Suppressor macrophage (primary cell): ENCODE measurements at regions not wholly inside any gene's neighbourhood (a gene's known extent, or its start where the extent isn't known, plus 50 kb on each side); places are given as distances from the start of the nearest gene placed in this dataset.
"Not testable (repeated sequence)": the region's sequence is repeated elsewhere in the genome, so short reads cannot be mapped to it uniquely, and the experiment has no call there.

Experiments
- DNase-seq, 4 experiments: peaks; one replicate each; pipeline ENCODE4 v3.0.0-alpha.2; 2020 to 2022

DNA sequence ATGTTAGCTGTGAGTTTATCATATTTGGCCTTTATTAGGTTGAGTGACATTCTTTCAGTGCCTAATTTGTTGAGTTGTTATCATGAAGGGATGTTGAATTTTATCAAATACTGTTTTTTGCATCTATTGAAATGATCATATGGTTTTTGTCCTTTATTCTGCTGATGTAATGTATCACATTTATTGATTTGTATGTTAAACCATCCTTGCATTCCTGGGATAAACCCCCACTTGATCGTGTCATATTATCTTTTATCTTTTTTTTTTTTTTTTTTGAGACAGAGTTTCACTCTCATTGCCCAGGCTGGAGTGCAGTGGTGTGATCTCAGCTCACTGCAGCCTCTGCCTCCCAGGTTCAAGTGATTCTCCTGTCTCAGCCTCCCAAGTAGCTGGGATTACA is 51.9 kb upstream of the MFGE8 start:
- DNase-seq: not testable (repeated sequence)

DNA sequence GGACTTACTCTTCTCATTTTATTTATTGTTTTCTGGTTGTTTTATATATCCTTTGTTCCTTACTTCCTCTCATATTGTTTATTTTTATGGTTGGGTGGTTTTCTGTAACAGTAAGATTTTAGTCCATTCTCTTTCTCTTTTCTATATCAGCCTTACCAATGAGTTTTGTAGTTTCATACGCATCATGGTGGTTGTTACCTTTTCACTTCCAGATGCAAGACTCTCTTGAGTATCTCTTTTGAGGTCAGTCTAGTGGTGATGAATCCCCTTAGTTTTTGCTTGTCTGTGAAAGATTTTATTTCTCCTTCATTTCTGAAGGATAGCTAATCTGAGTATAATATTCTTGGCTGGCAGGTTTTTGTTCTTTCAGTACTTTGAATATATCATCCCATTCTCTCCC is 57.1 kb upstream of the MFGE8 start:
- no peak for DNase-seq

DNA sequence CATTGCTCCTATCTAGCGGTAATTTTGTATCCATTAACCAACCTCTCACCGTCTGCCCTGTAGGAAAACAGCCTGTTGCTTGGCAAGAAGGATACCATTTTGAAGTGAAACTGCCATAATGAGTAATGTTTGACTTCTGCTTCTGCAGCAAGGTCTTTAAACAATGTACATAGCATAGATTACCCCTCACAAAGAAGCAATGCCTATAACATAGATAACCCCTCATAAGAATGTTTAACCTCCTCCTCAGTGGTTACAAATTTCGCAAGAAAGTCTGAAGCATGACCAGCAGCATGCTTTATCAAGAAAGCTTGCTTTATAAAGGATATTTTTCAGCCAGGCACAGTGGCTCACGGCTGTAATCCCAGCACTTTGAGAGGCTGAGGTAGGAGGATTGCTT is 61.2 kb upstream of the MFGE8 start:
- no peak for DNase-seq

DNA sequence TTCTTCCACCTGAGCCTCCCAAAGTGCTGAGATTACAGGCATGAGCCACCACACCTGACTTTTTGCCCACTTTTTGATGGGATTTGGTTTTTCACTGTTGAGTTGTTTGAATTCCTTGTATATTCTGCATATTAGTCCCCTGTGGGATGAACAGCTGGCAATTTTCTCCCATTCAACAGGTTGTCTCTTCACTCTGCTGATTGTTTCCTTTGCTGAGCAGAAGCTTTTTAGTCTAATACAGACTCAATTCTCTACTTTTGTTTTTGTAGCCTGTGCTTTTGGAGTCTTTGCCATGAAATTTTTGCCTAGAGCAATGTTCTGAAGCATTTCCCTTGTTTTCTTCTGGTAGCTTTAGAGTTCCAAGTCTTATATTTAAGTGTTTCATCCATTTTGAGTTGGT is 62.7 kb upstream of the MFGE8 start:
- no peak for DNase-seq

DNA sequence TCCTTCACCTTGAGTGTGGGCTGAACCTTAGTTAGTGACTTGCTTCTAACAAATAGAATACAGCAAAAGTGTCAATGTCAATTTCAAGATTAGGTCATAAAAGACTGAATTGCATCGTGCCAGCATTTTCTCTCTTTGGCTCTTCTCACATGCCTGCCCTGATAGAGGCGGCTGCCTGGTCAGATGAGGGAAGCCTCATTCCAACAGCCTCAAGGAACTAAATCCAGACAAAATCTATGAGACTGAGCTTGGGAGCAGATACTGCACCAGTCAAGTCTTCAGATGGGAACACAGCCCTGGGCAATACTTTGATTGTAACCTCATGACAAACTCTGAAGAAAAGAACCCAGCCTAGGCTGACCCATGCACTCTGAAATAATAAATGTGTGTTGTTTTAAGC is 63.5 kb upstream of the MFGE8 start:
- DNase-seq: no peak

DNA sequence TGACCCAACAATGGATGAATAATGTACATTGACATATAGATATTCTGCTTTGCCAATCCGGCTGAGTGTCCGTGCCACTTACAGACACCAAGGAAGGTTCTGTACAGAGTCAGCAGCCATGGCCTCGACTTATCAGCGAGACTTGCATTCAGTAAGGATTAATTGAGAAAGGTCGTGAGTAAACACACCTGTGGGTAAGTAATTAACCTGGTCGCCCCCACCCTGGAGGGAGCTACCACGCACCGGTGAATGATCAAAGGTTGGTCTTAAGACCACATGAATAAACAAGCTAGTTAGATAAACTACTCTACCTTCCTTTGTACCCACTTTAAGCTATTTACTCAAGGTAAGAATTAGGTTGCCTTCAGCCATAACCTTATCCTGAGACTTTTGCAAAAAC is 66.5 kb upstream of the MFGE8 start:
- DNase-seq: no peak

DNA sequence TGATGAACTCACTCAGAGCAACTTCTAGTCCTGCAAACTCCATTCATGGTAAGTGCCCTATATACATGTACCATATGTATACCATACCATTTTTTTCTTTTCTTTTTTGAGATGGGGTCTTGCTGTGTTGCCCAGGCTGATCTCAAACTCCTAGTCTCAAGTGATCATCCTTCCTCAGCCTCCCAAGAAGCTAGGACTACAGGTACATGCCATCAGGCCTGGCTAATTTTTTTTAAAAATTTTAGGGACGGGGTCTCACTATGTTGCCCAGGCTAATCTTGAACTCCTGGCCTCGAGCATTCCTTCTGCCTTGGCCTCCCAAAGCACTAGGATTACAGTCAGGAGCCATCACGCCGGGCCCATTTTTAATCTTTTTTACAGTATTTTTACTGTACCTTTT is 67.3 kb upstream of the MFGE8 start:
- no peak for DNase-seq

DNA sequence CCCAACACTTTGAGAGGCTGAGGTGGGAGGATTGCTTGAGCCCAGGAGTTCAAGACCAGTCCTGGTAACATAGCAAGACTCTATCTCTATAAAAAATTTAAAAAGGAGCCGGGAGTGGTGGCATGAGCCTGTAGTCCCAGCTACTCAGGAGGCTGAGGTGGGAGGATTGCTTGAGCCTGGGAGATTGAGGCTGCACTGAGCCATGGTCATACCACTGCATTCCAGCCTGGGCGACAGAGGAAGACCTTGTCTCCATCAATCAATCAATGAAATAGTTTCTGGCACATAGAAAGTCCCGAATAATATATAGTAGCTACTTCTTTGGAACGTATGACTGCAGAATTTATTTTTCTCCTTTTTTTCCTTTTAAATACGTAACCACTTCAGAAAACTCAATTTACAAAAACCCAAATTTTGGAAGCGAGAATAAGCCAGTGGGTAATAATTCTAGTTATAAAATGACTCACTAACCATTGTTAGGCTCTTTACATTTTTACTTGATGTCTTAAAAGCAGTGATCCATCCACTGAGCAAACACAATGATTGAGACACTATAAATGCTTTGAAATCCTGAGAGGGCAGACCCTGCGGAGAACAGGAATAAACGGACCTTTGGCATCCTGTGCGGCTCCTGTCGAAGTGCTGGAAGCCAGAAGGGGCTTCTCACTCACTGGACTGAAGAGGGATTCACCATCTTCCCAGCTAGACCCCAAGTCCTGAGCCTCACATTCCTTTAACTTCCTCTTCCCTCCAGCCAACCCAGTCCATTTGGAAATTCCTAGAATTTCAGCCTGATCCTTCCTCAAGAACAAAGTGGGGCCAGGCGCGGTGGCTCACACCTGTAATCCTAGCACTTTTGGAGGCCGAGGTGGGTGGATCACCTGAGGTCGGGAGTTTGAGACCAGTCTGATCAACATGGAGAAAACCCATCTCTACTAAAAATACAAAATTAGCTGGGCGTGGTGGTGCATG is 68.4 kb upstream of the MFGE8 start:
- DNase-seq: no peak

DNA sequence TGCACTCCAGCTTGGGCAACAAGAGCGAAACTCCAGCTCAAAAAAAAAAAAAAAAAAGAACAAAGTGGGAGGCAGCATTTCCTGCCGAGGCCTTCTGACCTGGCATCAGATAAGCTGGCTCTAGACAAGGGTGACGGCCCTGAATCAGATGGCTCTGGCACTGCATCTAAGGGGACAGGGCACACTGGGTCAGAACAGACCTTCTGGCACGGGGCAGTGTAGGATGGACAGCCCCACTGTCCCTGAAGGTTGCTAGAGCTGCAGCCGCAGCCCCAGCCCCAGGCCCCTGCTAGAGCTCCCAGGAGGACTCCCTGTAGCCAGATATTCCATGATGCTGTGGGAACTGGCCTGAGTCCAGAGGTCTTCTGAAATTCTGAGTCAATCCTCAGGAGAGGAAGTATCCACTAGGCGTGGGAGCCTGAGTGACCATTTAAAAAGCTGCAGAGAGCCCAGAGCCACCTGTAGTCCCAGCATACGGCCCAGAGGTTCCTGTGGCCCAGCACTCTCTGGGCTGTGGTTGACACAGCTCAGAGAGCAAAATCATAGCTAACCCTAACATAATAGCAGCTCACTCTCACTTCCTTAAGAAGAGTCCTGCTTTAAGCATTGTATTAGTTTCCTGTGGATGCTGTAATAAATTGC is 69.2 kb upstream of the MFGE8 start:
- peak; percentile 45 to 72 (median 56) for DNase-seq

DNA sequence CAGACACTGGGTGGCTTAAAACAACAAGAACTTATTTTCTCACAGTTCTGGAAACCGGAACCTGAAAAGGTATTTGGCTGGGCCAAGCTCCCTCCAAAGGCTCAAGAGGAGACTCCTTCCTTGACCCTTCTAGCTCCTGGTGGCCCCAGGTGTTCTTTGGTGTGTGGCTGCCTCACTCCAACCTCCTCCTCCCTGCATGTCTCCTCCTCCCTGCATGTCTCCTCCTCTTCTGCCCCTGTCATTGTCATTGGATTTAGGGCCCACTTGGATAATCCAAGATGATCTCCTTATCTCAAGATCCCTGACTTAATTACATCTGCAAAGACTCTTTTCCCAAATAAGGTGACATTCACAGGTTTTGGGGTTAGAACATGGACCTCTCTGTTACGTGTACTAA is 69.8 kb upstream of the MFGE8 start:
- no peak for DNase-seq

DNA sequence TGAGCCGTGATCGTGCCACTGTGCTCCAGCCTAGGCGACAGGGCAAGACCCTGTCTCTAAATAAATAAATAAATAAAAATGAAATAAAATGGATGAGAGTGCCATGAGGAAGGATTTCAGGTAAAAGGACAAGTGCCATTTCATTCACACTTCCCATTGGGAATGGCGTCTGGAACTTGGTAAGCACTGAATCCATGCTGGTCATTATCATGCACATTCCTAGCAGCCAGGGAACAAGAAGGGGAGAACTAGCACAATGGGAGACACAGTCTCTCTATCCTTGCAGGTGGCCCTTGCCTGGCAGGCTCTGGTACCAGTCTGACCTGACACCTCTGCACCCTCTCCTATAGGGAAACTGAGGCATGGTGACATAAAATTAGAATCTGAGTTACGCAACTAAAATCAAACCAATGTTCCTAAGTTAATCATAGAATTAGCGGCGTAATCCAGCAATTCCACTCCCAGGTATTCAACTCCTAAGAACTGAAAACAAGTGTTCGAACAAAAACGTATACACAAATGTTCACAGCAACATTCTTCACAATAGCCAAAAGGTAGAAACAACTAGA is 70.8 kb upstream of the MFGE8 start:
- no peak for DNase-seq

DNA sequence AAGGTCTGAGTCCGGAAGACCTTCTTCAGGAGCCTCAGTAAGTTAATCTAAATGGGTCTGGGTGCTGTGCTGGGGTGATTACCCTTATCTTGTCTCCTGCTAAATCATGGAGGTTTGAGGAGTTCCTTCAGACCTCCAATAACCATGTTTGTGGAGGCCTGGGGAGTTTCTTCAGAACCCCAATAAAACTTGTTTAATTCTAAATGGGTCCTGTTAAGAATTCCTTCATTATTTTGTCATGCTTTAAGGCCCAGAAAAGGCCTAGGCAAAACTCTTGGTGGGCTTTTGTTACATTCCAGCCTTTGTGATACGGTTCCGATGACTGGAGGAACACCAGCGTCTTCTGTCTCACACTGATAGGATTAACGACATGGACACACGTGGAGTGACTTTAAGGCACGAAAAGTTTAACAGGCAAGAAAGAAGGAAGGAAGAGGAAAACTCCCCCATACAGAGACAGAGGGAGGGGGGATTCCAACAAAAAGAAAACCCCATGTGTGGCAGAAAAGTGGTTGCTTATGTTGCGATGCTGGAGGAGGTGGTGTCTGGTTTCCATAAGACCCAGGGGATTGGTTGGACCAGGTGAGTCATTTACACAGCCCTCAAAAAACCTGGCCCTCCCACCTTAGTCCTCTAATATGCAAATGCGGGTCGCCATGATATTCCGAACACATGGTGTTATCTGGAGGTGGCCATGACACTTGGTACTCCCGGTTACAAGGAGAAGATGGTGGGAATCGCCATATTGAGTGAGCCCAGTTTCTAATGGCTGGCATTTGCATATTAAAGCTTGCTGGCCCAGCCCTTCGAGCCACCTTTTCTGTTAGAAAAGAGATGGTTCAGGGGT is 72.6 kb upstream of the MFGE8 start:
- no peak for DNase-seq

DNA sequence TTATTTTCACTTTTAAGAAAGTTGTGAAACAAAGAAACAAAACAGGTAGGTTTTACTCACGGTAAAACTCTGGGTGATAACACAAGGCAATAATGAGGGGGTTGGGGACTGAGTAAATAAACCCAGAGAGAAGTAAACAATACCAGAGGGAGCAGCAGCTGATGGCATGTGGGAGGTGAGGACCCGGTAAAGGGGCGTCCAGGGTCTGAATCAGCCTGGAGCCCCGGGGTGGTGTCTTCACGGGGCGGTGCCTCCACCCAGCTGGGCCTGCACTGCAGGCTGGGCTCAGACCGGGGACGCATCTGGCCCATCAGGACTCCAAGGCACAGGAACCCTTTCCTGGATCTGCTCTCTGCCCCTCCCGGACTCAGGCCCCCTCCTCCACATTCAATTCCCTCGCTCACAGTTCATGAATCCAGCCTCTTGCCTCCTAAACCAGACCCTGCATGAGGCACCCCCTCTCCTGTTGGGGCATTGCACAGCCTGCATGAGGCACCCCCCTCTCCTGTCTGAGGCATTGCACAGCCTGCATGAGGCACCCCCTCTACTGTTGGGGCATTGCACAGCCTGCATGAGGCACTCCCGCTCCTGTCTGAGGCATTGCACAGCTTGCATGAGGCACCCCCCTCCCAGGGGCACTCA is 73.9 kb upstream of the MFGE8 start:
- DNase-seq: no peak

DNA sequence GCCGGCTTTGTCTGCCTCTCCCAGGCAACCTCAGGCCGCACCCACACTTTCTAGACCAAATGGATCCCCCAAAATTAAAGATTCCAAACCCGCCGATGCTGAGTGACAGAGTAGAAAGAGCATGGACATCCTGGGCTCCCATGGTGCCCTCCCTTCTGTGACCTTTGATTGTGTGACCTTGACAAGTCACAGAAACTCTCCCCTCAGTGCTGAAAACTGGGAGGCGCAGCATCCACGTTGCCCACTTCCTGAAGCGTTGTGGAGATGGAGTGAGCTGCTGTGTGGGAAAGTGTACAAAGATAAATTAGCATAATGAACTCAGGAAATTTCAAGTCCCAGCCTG is 74.4 kb upstream of the MFGE8 start:
- no peak for DNase-seq

DNA sequence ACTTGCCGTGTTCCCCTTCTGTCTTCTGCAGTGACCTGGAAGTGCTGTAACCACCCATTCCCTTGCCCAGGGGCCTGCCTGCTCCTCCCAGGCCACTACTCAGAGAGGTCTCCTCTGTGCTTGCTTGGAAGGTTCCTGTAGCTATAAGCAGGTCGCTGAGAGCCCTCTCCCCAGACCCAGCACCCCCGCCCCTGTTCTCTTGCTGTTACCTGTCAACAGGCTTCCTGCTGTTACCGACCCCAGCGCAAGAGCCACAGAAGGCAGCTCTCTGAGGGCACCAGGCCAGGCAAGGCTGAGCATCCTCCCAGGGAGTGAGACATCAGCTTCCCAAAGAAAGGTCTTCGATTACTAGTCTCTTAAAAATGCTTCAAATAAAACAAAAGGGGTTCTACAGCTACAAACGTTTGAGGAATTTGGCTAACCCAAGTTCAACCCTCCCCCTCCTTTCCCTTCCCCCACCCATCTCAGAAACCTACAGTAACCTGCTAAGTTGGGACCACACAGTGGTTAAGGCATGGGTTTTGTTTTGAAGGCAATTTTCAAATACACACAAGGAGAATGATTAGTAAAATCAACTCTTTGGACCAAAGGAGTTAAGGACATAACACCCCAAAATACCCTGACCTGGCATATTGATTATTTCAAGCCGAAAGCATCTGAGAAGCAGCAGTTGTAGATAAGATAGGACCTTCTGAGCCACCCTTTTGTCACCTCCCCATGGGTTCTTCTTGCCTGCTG is 74.9 kb upstream of the MFGE8 start:
- no peak for DNase-seq

DNA sequence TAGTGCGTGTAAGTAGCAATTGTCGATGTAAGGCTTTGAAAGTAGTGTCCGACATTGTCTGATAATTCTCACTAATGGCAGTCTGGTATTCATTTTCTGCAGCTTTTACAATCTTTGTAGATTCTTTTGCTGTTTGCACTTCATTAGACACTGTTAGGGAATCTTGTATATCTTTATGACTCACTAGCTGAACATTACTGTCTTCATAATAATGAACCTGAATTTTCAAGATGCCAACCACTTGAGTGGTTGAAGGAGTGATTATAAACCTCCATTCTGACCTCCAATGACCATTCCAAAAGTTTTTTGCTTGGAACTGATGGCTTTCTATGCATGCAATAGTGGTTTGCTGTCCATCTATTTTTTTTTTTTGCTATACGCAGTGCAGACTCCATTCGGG is 76.4 kb upstream of the MFGE8 start:
- no peak for DNase-seq

DNA sequence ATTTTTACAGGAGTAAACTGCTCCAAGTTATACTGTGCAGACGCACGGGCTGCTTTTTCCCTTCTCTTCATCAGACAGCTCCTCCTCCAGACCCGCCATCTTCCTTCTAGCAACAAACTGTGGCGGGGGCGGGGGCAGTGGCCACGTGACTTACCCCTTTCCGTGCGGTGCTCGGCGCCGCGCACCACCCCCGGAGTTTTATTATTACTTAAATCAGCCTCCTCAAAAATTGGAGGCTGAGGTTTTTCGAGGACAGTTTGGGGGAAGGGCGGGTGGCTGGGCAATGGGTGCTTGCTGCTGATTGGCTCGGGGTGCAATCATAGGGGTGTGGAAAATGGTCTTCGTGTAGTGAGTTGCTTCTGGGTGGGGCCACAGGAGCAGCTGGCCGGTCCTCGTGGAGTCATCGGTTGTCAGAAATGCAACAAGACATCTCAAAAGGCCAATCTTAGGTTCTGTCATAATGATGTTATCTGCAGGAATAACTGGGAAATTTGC is 77.1 kb upstream of the MFGE8 start:
- no peak for DNase-seq

DNA sequence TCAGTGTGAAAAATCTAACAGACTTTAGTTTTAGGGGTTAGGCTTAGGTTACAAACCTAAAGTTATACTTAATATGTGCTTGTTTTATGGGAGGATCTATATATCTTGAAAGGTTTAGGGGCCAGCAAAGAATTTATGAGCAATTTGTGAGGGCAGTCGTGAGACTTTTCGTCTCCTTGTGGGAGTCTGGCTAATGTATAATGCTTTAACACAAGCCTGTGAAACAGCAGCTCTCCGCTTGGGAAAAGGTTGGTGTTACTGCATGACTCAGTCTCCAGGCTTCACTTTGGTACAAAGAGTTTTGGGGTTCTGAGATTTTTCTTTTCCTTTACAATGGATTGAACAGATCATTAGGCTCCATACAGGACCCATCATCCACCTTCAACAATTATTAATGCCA is 79.0 kb upstream of the MFGE8 start:
- DNase-seq: no peak

DNA sequence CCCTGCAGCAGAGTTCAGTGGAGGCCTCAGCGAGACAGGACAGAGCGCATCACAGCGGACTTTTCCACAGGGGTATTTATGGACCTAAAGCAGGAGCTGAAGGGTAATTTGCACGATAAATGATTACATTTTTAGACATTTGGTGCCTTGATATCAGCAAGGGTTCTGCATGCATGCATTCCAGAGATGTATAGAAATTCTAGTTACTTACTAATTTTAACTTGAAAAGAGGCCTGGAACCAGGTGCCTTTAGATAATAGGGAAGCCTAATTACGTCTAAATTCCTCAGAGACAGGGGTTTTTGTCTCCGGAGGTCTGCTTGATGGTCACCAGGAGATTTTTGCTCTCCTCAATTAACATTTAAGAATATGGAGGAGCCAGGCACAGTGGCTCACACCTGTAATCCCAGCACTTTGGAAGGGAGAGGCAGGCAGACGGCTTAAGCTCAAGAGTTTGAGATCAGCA is 79.8 kb upstream of the MFGE8 start:
- no peak for DNase-seq

DNA sequence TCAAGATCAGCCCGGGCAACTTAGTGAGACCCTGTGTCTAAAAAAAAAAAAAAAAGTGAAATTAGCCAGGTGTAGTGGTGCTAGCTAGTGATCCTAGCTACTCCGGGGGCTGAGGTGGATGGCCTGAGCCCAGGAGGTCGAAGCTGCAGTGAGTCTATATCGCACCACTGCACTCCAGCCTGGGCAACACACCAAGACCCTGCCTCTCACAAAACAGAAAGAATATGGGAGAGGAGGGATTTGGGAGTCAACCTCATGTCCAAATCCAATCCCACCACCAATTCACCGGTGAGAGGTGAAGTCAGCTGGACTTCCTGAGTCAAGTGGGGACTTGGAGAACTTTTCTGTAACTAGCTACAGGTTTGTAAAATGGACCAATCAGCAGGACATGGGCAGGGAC is 80.5 kb upstream of the MFGE8 start:
- DNase-seq: no peak

DNA sequence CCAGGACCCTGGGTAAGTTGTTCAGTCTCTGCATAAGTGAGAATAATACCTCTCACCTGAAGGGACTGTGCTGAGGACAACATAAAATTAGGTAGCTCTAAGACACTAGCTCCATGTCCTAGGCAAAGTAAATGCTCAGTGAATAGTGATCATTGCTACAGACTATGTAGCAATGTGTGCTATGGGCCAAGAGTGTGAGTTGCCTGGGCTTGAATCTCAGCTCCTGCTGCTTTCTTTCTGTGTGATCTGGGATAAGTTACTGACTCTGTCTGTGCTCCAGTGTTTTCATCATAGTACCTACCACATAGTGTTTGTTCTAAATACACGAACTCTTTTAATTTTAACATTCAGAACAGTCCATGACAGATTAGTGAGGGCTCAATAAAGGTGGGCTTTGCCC is 81.1 kb upstream of the MFGE8 start:
- no peak for DNase-seq

DNA sequence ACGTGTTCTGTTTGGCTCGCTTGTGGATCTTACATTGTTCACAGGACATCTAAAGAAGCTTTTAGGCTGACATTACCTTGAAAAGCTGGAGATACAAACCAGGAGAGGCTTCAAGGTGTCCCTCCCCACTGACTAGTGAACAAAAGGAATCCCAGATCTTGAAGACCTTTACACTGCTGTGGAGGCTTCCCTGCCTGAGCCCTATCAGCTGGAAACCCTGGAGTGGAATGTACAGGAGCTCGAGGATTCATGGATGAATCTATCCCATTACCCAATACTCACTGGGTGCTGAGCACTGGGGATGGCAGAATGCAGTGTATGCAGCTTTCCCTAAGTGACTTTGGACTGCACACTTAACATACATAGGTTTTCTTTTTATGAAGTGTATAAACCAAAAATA is 82.3 kb upstream of the MFGE8 start:
- DNase-seq: no peak
